OCI-LY1 (cell line): ENCODE measurements at regions not wholly inside any gene's neighbourhood (a gene's known extent, or its start where the extent isn't known, plus 50 kb on each side); places are given as distances from the start of the nearest gene placed in this dataset.

ENCODE experiments used
- EZH2 ChIP-seq: fragments of 200-600 bp; sonication (generic), shearing (Covaris generic); IDR thresholded peaks from 2 replicates; pipeline ENCODE4 v1.8.0; 2017; ENCODE audit warnings: borderline replicate concordance, mixed run types, mild to moderate bottlenecking, antibody characterized with exemption, low read length, moderate library complexity, mixed read lengths
- TF ChIP-seq, protein P1 (sequence below): fragments of 200-600 bp; sonication (generic), shearing (Covaris generic); IDR thresholded peaks from 2 replicates; pipeline ENCODE4 v1.5.1; 2017; ENCODE audit warnings: mild to moderate bottlenecking, antibody characterized with exemption, low read length, moderate library complexity, mixed read lengths

- TF ChIP-seq, protein P1, sequence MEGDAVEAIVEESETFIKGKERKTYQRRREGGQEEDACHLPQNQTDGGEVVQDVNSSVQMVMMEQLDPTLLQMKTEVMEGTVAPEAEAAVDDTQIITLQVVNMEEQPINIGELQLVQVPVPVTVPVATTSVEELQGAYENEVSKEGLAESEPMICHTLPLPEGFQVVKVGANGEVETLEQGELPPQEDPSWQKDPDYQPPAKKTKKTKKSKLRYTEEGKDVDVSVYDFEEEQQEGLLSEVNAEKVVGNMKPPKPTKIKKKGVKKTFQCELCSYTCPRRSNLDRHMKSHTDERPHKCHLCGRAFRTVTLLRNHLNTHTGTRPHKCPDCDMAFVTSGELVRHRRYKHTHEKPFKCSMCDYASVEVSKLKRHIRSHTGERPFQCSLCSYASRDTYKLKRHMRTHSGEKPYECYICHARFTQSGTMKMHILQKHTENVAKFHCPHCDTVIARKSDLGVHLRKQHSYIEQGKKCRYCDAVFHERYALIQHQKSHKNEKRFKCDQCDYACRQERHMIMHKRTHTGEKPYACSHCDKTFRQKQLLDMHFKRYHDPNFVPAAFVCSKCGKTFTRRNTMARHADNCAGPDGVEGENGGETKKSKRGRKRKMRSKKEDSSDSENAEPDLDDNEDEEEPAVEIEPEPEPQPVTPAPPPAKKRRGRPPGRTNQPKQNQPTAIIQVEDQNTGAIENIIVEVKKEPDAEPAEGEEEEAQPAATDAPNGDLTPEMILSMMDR, result no peak
- TF ChIP-seq EZH2, result no peak
Observed at GRCh38 chr4:126768338-126768737, 864.4 kb upstream of the INTU start.
